CD4-positive, alpha-beta T cell treated with Interleukin-21 for 1 hour (primary cell): ENCODE measurements at regions not wholly inside any gene's neighbourhood (a gene's known extent, or its start where the extent isn't known, plus 50 kb on each side); places are given as distances from the start of the nearest gene placed in this dataset.
A peak's percentile ranks its signal among the peaks of the same experiment; 100 is the strongest.
"Not testable (repeated sequence)": the region's sequence is repeated elsewhere in the genome, so short reads cannot be mapped to it uniquely, and the experiment has no call there.

Experiments
- DNase-seq: peaks from one replicate; pipeline ENCODE4 v3.0.0-alpha.2; 2020

DNA sequence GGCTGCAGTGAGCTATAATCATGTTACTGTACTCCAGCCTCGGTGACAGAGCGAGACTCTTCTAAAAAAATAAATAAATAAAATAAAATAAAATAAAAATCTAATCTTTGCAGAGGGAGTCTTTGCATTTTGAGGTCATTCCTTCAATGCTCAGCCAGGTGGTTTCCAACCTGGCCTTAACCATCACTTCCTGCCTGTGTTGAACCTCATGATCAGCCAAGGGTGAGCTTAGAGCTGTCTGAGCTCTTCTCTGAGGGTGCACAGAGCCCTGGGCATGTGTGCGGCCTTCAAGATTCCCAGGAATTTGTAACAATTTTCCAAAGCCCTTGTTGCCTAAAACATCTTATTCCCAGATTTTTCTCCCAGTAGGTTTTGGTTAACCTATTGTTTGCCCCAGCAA, 94.3 kb downstream of the KCNJ12 start:
- DNase-seq = not testable (repeated sequence)

DNA sequence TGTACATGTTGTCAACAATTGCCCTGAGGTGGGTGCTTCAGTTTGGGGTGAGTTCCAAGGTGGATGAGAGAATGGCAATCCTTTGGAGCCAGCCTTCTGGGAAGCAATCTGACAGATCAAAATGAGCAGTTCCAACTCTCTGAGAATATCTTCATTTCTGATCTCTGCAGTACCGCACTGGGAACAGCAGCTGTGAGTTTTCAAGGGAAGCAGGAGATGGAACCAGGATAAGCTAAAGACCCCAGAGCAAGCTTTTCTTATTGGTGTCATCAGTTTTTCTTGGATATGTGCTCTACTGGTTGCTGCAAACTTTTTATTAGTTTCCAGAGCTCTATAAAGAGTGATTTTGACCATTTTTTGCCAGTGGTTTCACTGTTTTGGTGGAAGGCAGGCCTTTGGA, 94.7 kb downstream of the KCNJ12 start:
- no peak for DNase-seq

DNA sequence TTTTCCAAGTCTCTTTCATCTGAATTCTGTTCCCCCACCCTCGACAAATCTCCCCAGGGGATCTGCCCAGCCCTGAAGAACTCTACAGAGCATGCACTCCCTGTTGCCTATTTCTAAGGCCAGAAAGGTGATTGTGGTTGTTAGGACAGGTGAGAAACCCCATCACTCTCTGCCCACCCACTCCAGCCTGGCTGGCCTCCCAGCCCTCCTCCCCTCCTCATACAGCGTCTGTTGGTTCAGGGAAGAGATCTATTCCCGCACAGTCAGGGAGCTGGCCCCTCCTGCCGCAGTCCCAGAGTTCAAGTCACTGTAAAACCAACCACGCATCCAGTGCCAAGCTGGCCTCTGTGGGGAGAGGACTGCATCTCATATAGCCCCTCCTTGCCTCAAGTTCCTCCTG, 98.7 kb downstream of the KCNJ12 start:
- DNase-seq = no peak

DNA sequence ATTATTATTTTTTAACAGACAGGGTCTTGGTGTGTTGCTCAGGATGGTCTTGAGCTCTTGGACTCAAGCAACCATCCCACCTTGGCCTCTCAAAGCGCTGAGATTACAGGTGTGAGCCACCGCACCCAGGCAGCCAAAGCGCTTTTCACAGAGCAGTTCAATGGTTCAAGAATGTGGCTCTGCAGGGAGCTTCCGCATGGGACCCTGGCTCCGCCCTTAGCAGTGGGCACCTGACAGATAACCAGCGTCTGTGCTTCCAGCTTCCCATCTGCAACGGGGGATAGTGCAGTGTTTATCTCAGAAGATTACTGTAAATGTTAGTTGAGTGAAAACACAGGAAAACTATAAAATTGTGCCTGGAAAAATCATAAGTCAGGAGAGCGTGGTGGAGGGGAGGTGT, 99.4 kb downstream of the KCNJ12 start:
- no peak for DNase-seq

DNA sequence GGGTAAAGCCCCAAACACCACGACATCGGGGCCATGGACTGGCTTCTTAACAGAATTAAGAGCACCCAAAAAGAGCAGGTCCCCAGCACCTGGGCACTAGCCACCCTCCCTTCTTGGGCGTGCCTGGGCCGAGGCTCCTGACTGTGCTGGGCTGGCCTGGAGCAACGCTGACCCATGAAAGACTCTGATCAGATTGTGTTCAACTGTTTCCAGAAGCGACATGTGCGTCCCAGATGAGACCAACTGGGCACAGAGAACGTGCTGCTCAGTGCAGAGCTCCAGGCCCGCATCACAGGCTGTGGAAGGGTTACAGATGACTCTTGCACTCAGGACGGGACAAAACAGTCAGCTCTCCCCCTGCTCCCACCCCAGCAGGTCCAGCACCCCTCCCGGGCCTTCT, 100.7 kb downstream of the KCNJ12 start:
- DNase-seq = no peak

DNA sequence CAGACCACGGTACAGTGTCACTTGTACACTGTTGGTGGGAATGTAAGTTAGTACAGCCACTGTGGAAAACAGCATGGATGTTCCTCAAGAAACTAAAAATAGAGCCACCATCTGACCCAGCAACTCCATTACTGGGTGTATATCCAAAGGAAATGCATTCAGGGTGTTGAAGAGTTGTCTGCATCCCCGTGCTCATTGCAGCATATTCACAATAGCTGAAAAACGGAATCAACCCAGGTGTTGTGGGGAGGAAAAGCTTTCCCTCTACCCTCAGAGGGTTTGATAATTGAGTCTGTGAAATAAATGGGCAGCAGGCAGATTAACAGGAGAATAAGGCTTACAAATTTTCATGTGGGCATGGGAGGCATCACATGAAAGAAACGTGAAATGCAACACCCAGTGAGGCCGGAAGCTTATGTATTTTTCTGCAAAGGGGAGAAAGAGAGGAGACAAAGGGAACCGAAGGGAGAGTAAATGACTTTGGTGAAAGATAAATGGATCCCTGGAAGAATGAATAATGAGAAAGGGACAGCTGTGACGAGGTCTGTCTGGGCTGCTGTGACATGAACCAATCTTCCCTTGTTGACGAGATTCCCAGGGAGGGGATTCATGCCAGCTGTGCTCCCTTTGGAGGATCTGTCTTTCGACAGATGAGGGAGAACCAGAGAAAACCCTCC, 106.2 kb downstream of the KCNJ12 start:
- no peak for DNase-seq

DNA sequence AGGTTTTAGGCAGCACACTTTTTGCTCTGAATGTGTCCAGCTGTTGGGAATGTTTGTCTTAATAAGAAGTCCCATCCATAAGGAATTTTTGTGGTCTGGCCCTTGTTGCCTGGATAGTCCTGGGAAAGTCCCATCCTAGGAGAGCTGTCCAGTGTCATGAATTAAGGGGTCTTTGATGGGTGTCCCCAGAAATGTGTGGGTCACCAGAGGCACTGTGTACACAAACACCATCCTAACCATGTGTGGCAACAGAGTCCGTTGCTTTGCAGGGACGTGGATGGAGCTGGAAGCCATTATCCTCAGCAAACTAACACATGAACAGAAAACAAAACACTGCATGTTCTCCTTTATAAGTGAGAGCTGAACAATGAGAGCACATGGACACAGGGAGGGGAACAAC, 111.9 kb downstream of the KCNJ12 start:
- not testable (repeated sequence) for DNase-seq

DNA sequence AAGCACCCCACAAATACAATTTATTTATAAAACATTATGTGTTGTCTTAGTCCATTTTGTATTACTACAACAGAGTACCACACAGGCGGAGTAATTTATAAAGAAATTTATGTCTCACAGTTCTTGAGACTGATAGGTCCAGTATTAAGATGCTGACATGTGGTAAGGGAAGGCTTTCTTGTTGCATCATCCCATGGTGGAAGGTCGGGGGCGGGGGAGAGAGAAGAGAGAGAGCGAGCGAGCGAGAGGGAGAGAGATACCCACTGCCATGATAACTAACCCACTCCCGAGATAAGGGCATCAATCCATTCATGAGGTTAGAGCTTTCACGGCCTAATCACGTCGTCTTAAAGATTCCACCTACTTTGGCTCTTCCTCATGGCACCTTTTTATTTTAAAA, 117.8 kb downstream of the KCNJ12 start:
- no peak for DNase-seq

DNA sequence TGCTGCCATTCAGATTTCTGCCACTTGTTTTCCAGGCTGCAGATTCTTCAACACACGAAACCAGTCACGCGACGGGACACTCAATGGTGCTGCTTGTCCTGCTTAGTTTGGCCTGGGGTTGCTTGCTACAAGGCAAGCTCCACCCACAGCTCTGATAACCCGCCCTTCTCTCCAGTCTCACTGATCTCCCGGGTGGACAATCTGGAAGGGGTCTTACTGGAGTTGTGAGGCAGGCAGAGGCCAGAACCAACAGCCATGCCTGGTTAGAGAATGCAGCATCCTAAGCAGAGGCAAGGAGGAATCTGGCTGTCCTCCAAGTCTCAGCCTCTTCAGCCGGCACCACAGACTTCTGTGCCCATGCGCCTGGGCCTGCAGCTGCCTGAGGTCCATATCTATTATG, 119.1 kb downstream of the KCNJ12 start:
- DNase-seq = no peak

DNA sequence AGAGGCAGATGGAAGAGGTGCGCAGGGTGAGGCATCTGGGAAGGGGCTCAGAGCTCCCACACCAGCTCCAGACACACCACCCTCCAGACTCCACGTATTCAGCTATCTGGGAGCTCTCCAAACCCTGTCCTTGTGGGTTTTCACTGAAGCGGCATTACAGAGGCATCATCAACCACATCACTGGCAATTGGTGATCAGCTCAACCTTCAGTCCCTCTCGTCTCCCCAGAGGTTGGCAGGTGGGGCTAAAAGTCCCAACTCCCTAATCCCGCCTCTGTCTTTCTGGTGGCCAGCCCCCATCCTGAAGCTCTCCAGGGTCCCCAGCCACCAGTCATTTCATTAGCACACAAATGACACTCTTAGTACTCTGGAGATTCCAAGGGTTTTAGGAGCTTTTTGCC, 123.9 kb downstream of the KCNJ12 start:
- no peak for DNase-seq

GRCh38 chr17:21501927-21502700, 126.0 kb downstream of the KCNJ12 start:
- DNase-seq = not testable (repeated sequence)

GRCh38 chr17:21505819-21506815, 130.0 kb downstream of the KCNJ12 start:
- DNase-seq = no peak

DNA sequence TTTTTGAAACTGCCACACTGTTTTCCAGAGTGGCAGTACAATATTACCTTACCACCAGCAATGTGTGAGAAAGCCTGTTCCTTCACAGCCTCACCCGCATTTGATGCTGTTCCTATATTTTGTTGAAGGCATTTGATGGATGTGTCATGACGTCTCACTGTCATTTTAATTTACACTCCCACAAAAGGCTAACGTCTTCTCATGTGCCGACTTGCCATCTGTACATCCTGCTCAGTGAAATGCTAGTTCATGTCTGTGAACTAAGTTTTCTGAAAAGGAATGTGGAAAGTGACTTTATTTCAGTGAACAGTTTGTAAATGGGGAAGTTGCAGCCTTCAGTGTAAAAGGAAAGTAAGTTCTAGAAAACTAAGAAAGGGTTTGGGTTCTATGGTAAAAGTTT, 131.6 kb downstream of the KCNJ12 start:
- not testable (repeated sequence) for DNase-seq

DNA sequence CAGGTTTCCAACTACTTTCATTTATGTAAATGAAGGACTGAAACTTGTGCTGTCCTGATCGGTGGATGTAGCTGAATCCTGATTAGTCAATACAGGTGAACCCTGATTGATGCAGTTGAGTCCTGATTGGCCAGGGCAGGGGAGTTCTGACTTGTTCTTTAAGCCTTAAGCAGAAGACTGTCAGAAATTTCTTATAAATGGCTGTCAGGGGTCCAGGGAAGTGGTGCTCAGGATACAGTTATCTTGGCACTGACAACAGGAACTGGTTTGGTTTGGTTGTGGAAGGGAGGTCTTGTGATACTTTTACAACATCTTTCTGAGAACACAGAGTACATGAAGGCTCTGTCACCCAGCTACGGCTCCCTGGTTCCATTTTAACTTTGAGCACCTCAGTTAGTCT, 132.1 kb downstream of the KCNJ12 start:
- no peak for DNase-seq

GRCh38 chr17:21509356-21509755, 133.2 kb downstream of the KCNJ12 start:
- DNase-seq = not testable (repeated sequence)

DNA sequence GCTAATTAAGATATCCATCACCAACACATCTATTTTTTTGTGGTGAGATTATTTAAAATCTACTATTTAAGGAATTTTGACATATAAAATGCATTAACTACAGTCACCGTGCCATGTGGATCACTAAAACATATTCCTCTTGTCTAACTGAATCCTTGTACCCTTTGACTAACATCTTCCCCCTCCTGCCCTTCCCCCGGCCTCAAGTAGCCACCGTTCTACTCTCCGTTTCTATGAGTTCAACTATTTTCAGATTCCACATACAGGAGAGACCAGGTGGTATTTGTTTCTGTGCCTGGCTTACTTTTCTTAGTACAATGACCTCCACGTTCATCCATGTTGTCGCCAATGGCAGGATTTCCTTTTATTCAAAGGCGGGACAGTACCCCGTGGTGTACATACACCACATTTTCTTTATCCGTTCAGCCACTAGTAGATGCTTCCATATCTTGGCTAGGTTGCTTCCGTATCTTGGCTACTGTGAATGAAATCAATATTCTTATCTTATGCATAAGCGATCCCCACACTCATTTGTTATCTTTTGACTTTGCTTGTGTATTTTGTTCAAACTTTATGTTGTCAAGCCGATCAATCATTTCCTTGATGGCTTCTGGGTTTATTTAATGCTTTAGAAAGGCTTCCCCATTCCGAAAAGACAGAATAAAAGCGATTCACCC, 134.7 kb downstream of the KCNJ12 start:
- no peak for DNase-seq

GRCh38 chr17:21511363-21512195, 135.4 kb downstream of the KCNJ12 start:
- peak; percentile 64 for DNase-seq

DNA sequence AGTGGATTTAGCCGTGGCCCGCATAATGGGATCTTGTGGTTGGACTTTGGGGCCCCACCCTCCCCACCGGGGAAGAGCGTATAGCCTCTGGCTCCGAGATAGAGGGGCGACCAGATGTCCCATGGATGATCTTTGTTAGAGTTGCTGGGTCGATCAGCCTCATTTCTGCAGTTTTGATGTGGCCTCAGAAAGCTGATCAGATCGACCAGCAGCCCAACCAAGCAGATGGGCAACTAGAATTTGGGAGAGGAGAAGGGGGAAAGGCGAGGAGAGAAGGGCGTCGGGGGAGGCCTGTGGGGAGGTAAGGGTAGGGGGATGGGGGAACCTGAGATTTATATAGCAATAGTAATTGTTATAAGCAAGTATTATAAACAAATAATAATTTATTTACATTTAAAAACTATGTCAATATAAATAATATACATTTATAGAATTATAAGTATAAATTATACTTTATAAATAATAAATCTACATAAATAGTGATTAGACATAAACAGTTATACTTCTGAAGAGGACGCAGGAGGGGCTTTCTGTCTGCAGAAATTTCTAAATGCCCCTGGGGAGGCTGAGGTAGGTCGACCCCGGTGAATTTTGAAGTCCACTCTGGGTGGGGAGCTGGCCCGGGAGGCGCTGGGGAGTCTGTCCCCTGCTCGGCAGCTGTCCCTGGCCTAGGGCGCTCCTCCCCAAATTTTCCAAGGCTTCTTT, 136.3 kb downstream of the KCNJ12 start:
- no peak for DNase-seq

DNA sequence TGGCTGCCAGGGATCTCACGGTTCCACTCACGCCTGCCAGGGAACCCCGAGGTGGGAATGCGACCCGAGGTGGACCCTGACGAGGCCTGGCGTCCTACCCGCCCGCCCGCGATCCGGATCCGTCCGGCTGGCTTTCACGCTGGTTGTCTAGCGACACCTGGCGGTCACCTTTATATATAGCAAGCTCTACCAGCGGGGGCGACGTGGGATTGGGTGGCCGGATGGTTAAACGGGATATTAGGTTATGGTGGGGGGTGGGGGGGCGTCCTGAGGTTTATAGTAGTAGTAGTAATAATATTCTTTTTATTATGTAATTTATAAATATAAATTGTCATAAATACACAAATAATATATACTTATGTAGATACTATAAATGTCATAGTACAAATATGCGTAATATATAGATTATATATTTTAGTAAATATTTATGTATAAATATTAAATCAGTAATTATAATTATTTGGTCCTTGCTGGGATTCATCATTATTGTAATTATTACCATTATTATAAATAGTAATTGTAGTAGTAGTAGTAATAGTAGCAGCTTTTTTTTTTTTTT, 136.9 kb downstream of the KCNJ12 start:
- DNase-seq = peak; percentile 79

DNA sequence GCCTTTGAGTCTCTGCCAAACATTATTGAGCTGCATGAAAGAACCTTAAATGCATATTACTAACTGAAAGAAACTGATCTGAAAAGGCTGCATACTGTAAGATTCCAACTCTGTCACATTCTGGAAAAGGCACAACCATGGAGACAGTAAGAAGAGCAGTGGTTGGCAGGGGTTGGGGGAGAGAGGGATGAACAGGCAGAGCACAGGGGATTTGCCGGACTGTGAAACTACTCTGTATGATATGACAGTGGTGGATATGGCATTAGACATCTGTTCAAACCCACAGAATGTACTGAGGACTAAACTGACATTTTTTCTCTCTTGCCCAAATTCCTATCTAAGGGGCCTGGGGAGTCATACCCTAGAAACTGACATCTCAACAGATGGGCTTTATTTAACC, 138.4 kb downstream of the KCNJ12 start:
- not testable (repeated sequence) for DNase-seq
